ENCODE measurements at regions not wholly inside any gene's neighbourhood (a gene's known extent, or its start where the extent isn't known, plus 50 kb on each side); places are given as distances from the start of the nearest gene placed in this dataset.

- Histone ChIP-seq H3K9me3 (no peaks in the 10 kb centered on the region), H3K27me3 (replicated peaks in 1 of 2; ENCODE audit: control insufficient read depth in 2 of 2, extremely low read depth in 1 of 2, insufficient read depth in 2 of 2, low read length in 1 of 2) (peaks cover 0 to 11% of the 10 kb centered on the region in 2 experiments), H3K4me3 (ENCODE audit: control insufficient read depth in 1 of 2, extremely low read depth in 1 of 2, low read length in 1 of 2) (no peak overlapping the region), H3K4me1 (ENCODE audit: control insufficient read depth in 1 of 2, extremely low read depth in 1 of 2, insufficient read depth in 2 of 2, low read length in 2 of 2) (no peaks in the 10 kb centered on the region), H3K36me3 (ENCODE audit: control insufficient read depth in 2 of 2, extremely low read depth in 1 of 2, insufficient read depth in 1 of 2, low read length in 1 of 2) (no peaks in the 10 kb centered on the region), H3K27ac (ENCODE audit: low read length) (no peak overlapping the region)
- ATAC-seq (replicated peaks in 1 of 4), result no peak
- Mint-ChIP-seq H3K4me1 (no peaks in the 10 kb centered on the region), H3K9me3 (peaks cover 0 to 5% (median 0%) of the 10 kb centered on the region in 3 donors), H3K27me3 (peaks cover 3% of the 10 kb centered on the region in 2 donors), H3K4me3 (no peak overlapping the region), H3K36me3 (no peaks in the 10 kb centered on the region), H3K27ac (no peak overlapping the region)
- no peak for DNase-seq
- POLR2A ChIA-PET, result no interaction called here
- CTCF ChIA-PET, result no interaction called here
- WGBS (ENCODE audit: insufficient coverage), result no CpG with 5 or more reads among the region's 1 CpG
Observed at GRCh38 chr19:28949027-28949426, 263.9 kb downstream of the UQCRFS1 start.

GRCh38 chr19:28948566-28948965 lies 264.4 kb downstream of the UQCRFS1 start:
- H3K4me1 Mint-ChIP-seq, result no peaks in the 10 kb centered on the region
- peaks cover 0 to 9% (median 0%) of the 10 kb centered on the region in 3 donors for H3K9me3 Mint-ChIP-seq
- peaks cover 3% of the 10 kb centered on the region in 2 donors for H3K27me3 Mint-ChIP-seq
- ChIA-PET POLR2A (no interaction called here), CTCF (no interaction called here)
- H3K4me3 Mint-ChIP-seq, result no peak overlapping the region
- Histone ChIP-seq H3K4me1 (ENCODE audit: control insufficient read depth in 1 of 2, extremely low read depth in 1 of 2, insufficient read depth in 2 of 2, low read length in 2 of 2) (no peaks in the 10 kb centered on the region), H3K36me3 (ENCODE audit: control insufficient read depth in 2 of 2, extremely low read depth in 1 of 2, insufficient read depth in 1 of 2, low read length in 1 of 2) (no peaks in the 10 kb centered on the region), H3K4me3 (ENCODE audit: control insufficient read depth in 1 of 2, extremely low read depth in 1 of 2, low read length in 1 of 2) (no peak overlapping the region), H3K27ac (ENCODE audit: low read length) (no peak overlapping the region), H3K9me3 (no peaks in the 10 kb centered on the region), H3K27me3 (replicated peaks in 1 of 2; ENCODE audit: control insufficient read depth in 2 of 2, extremely low read depth in 1 of 2, insufficient read depth in 2 of 2, low read length in 1 of 2) (peaks cover 0 to 11% of the 10 kb centered on the region in 2 experiments)
- H3K36me3 Mint-ChIP-seq, result no peaks in the 10 kb centered on the region
- DNase-seq (no peak), ATAC-seq (replicated peaks in 1 of 4) (no peak)
- no peak overlapping the region for H3K27ac Mint-ChIP-seq
- no CpG with 5 or more reads among the region's 5 CpGs for WGBS (ENCODE audit: insufficient coverage)

DNA sequence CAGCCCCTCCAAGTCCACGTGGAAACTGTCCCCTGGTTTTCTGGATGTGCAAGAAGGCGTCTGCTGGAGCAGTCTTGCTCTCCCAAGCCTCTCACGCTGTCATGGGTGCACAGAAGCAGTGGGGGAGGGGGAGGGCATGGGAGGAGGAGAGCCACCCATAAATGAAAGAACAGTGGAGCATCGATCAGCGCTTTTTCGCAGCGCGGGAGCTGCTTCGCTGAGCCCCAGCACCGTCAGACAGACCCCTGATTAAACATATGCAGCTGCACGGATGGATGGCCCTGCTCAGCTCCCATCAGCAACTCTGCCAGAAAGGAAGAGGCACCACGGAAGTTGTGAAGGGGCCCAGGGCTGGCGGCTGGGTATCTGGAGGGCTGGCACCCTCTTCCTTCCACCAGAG lies 264.9 kb downstream of the UQCRFS1 start:
- 65% methylated on average over 3 of the region's 13 CpGs for WGBS (ENCODE audit: insufficient coverage)
- Histone ChIP-seq H3K27me3 (replicated peaks in 1 of 2; ENCODE audit: control insufficient read depth in 2 of 2, extremely low read depth in 1 of 2, insufficient read depth in 2 of 2, low read length in 1 of 2) (peaks cover 0 to 11% of the 10 kb centered on the region in 2 experiments), H3K27ac (ENCODE audit: low read length) (no peak overlapping the region), H3K4me1 (ENCODE audit: control insufficient read depth in 1 of 2, extremely low read depth in 1 of 2, insufficient read depth in 2 of 2, low read length in 2 of 2) (no peaks in the 10 kb centered on the region), H3K9me3 (no peaks in the 10 kb centered on the region), H3K36me3 (ENCODE audit: control insufficient read depth in 2 of 2, extremely low read depth in 1 of 2, insufficient read depth in 1 of 2, low read length in 1 of 2) (no peaks in the 10 kb centered on the region), H3K4me3 (ENCODE audit: control insufficient read depth in 1 of 2, extremely low read depth in 1 of 2, low read length in 1 of 2) (no peak overlapping the region)
- ChIA-PET CTCF (no interaction called here), POLR2A (no interaction called here)
- H3K9me3 Mint-ChIP-seq, result peaks cover 0 to 9% (median 0%) of the 10 kb centered on the region in 3 donors
- H3K4me1 Mint-ChIP-seq, result no peaks in the 10 kb centered on the region
- no peak overlapping the region for H3K27ac Mint-ChIP-seq
- DNase-seq (no peak), ATAC-seq (replicated peaks in 1 of 4) (no peak)
- no peak overlapping the region for H3K4me3 Mint-ChIP-seq
- peaks cover 3% of the 10 kb centered on the region in 2 donors for H3K27me3 Mint-ChIP-seq
- H3K36me3 Mint-ChIP-seq, result no peaks in the 10 kb centered on the region

GRCh38 chr19:28943651-28944050 lies 269.3 kb downstream of the UQCRFS1 start:
- no peak for ATAC-seq (replicated peaks in 1 of 4)
- Histone ChIP-seq H3K4me1 (ENCODE audit: control insufficient read depth in 1 of 2, extremely low read depth in 1 of 2, insufficient read depth in 2 of 2, low read length in 2 of 2) (no peaks in the 10 kb centered on the region), H3K4me3 (ENCODE audit: control insufficient read depth in 1 of 2, extremely low read depth in 1 of 2, low read length in 1 of 2) (no peak overlapping the region), H3K36me3 (ENCODE audit: control insufficient read depth in 2 of 2, extremely low read depth in 1 of 2, insufficient read depth in 1 of 2, low read length in 1 of 2) (no peaks in the 10 kb centered on the region), H3K27ac (ENCODE audit: low read length) (no peak overlapping the region), H3K9me3 (no peaks in the 10 kb centered on the region), H3K27me3 (replicated peaks in 1 of 2; ENCODE audit: control insufficient read depth in 2 of 2, extremely low read depth in 1 of 2, insufficient read depth in 2 of 2, low read length in 1 of 2) (peaks cover 0 to 7% of the 10 kb centered on the region in 2 experiments)
- no peak for DNase-seq
- H3K27me3 Mint-ChIP-seq, result peaks cover 0 to 13% of the 10 kb centered on the region in 2 donors
- H3K36me3 Mint-ChIP-seq, result no peaks in the 10 kb centered on the region
- 52% methylated on average over 3 of the region's 8 CpGs for WGBS (ENCODE audit: insufficient coverage)
- ChIA-PET CTCF (no interaction called here), POLR2A (no interaction called here)
- no peaks in the 10 kb centered on the region for H3K4me1 Mint-ChIP-seq
- peaks cover 0 to 9% (median 0%) of the 10 kb centered on the region in 3 donors for H3K9me3 Mint-ChIP-seq
- no peak overlapping the region for H3K4me3 Mint-ChIP-seq
- no peak overlapping the region for H3K27ac Mint-ChIP-seq

DNA sequence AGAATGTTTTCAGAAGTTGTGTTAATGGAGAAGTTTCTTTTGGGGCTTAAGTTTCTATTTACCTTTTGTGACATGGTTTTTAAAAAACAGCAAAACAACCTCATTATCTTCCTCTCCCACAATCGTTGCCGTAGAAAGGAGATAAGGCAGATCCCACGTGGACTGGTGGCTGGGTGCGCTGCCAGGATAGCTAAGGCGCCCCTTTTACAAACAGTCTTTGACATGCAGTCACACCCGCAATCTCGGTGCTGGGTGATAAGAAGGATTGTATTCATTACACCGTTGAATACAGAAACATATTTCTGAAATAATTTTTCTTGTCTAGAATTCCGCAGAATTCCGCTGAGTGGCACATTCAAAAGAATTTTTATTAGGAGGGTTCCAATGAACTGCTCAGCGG lies 271.1 kb downstream of the UQCRFS1 start:
- ATAC-seq (replicated peaks in 1 of 4), result no peak
- WGBS (ENCODE audit: insufficient coverage), result 89% methylated on average over 4 of the region's 11 CpGs
- ChIA-PET POLR2A (no interaction called here), CTCF (no interaction called here)
- Mint-ChIP-seq H3K27ac (no peak overlapping the region), H3K9me3 (peaks cover 0 to 9% (median 2%) of the 10 kb centered on the region in 3 donors), H3K27me3 (peaks cover 0 to 13% of the 10 kb centered on the region in 2 donors), H3K4me3 (no peak overlapping the region), H3K36me3 (no peaks in the 10 kb centered on the region), H3K4me1 (no peaks in the 10 kb centered on the region)
- no peak overlapping the region for H3K27ac ChIP-seq (ENCODE audit: low read length)
- H3K4me1 ChIP-seq (ENCODE audit: control insufficient read depth in 1 of 2, extremely low read depth in 1 of 2, insufficient read depth in 2 of 2, low read length in 2 of 2), result no peaks in the 10 kb centered on the region
- H3K4me3 ChIP-seq (ENCODE audit: control insufficient read depth in 1 of 2, extremely low read depth in 1 of 2, low read length in 1 of 2), result no peak overlapping the region
- no peaks in the 10 kb centered on the region for H3K27me3 ChIP-seq (replicated peaks in 1 of 2; ENCODE audit: control insufficient read depth in 2 of 2, extremely low read depth in 1 of 2, insufficient read depth in 2 of 2, low read length in 1 of 2)
- DNase-seq, result no peak
- no peaks in the 10 kb centered on the region for H3K36me3 ChIP-seq (ENCODE audit: control insufficient read depth in 2 of 2, extremely low read depth in 1 of 2, insufficient read depth in 1 of 2, low read length in 1 of 2)
- H3K9me3 ChIP-seq, result no peaks in the 10 kb centered on the region

DNA sequence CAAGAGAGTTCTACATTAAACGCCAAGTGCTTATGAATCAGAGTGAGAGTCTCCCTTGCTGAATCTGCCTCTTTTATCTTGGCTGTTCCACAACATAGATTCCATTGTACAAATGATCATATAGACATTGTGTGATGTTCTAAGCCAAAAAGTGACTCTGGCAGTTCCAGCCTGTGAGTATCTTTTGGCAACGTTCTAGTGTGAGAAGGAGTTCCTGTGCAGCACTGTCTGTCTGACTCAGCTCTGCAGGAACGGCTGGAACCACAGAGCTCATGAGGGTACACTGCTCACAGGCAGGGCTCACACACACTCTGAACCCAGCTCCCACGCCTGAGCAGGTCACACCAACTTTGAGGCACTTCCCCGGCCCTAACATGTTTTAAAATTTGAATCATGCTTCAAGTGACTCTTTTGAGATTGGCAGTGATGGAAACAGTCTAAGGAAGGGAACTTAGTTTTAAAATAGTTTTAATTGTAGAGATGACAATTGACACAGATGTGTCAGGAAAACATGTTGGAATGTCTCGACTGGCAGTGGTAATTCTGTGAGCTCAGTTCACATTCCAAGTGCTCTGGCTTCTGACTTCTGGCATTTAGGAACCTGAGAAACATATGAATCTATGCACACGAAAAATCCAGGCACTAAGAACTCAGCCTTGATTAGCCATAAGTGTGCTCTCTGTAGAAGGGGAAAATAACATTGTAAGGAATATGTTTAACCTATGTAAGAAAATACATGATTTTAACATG lies 272.0 kb downstream of the UQCRFS1 start:
- H3K9me3 ChIP-seq, result no peaks in the 10 kb centered on the region
- Mint-ChIP-seq H3K9me3 (peaks cover 0 to 9% (median 2%) of the 10 kb centered on the region in 3 donors), H3K36me3 (no peaks in the 10 kb centered on the region), H3K4me1 (no peaks in the 10 kb centered on the region), H3K27ac (no peak overlapping the region), H3K27me3 (peaks cover 0 to 13% of the 10 kb centered on the region in 2 donors), H3K4me3 (no peak overlapping the region)
- H3K27me3 ChIP-seq (replicated peaks in 1 of 2; ENCODE audit: control insufficient read depth in 2 of 2, extremely low read depth in 1 of 2, insufficient read depth in 2 of 2, low read length in 1 of 2), result no peaks in the 10 kb centered on the region
- H3K4me1 ChIP-seq (ENCODE audit: control insufficient read depth in 1 of 2, extremely low read depth in 1 of 2, insufficient read depth in 2 of 2, low read length in 2 of 2), result no peaks in the 10 kb centered on the region
- WGBS (ENCODE audit: insufficient coverage), result 56% methylated on average over 4 of the region's 7 CpGs
- no peak overlapping the region for H3K4me3 ChIP-seq (ENCODE audit: control insufficient read depth in 1 of 2, extremely low read depth in 1 of 2, low read length in 1 of 2)
- ChIA-PET POLR2A (no interaction called here), CTCF (no interaction called here)
- ATAC-seq (replicated peaks in 1 of 4) (no peak), DNase-seq (no peak)
- H3K36me3 ChIP-seq (ENCODE audit: control insufficient read depth in 2 of 2, extremely low read depth in 1 of 2, insufficient read depth in 1 of 2, low read length in 1 of 2), result no peaks in the 10 kb centered on the region
- H3K27ac ChIP-seq (ENCODE audit: low read length), result no peak overlapping the region

DNA sequence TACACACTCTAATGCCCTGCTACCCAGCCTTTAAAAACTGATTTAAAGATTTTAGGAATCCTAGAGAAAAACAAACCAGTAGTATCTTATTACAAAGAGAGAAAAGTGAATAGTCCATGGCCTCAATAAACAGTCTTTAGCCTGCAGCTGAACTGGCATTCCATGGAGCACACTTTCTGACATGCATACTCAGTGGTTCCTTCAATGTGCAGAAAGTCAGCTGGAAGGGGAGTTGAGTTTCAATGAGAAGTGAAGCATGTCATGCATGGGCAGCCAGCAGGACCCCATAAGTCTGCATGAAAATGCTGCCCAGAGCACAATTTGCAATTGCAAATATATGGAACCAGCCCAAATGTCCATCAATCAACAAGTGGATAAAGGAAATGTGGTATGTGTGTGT lies 273.7 kb downstream of the UQCRFS1 start:
- POLR2A ChIA-PET, result no interaction called here

More for the DNA sequence above, 273.7 kb downstream of the UQCRFS1 start:
- Mint-ChIP-seq H3K9me3 (peaks cover 2 to 5% (median 4%) of the 10 kb centered on the region in 3 donors), H3K4me3 (no peak overlapping the region), H3K27ac (no peak overlapping the region), H3K4me1 (no peaks in the 10 kb centered on the region), H3K27me3 (peaks cover 0 to 13% of the 10 kb centered on the region in 2 donors), H3K36me3 (no peaks in the 10 kb centered on the region)
- CTCF ChIA-PET, result no interaction called here
- Histone ChIP-seq H3K4me3 (ENCODE audit: control insufficient read depth in 1 of 2, extremely low read depth in 1 of 2, low read length in 1 of 2) (no peak overlapping the region), H3K4me1 (ENCODE audit: control insufficient read depth in 1 of 2, extremely low read depth in 1 of 2, insufficient read depth in 2 of 2, low read length in 2 of 2) (no peaks in the 10 kb centered on the region), H3K27ac (ENCODE audit: low read length) (no peak overlapping the region), H3K36me3 (ENCODE audit: control insufficient read depth in 2 of 2, extremely low read depth in 1 of 2, insufficient read depth in 1 of 2, low read length in 1 of 2) (no peaks in the 10 kb centered on the region), H3K9me3 (no peaks in the 10 kb centered on the region), H3K27me3 (replicated peaks in 1 of 2; ENCODE audit: control insufficient read depth in 2 of 2, extremely low read depth in 1 of 2, insufficient read depth in 2 of 2, low read length in 1 of 2) (no peaks in the 10 kb centered on the region)
- DNase-seq, result no peak
- ATAC-seq (replicated peaks in 1 of 4), result no peak
